SK-N-SH treated with all-trans-retinoic acid at 6 μM for 48 hours (cell line): ENCODE measurements at regions not wholly inside any gene's neighbourhood (a gene's known extent, or its start where the extent isn't known, plus 50 kb on each side); places are given as distances from the start of the nearest gene placed in this dataset.

Experiments
- ARNTL ChIP-seq: fragments of 450-650 bp; formaldehyde crosslinking; IDR thresholded peaks from 2 replicates; pipeline ENCODE4 v1.5.0; 2020; ENCODE audit warnings: low read depth, mild to moderate bottlenecking, moderate library complexity, borderline replicate concordance
- BACH2 ChIP-seq: fragments of 250-450 bp; sonication (Bioruptor Pico); IDR thresholded peaks from 2 replicates; pipeline ENCODE4 v1.9.0; 2021; ENCODE audit warnings: mild to moderate bottlenecking, borderline replicate concordance
- CSDC2 ChIP-seq: fragments of 250-450 bp; sonication (Bioruptor Pico); IDR thresholded peaks from 2 replicates; pipeline ENCODE4 v1.5.0; 2020; ENCODE audit warnings: mild to moderate bottlenecking, moderate library complexity
- OSR1 ChIP-seq: fragments of 250-450 bp; sonication (Bioruptor Pico); IDR thresholded peaks from 2 replicates; pipeline ENCODE4 v1.8.0; 2022; ENCODE audit warnings: moderate library complexity, mild to moderate bottlenecking, inconsistent platforms
- RARB ChIP-seq: fragments of 250-450 bp; sonication (Bioruptor Pico); IDR thresholded peaks from 2 replicates; pipeline ENCODE4 v1.8.0; 2021; ENCODE audit warnings: mild to moderate bottlenecking, moderate library complexity
- ZFP30 ChIP-seq: fragments of 450-650 bp; formaldehyde crosslinking; IDR thresholded peaks from 2 replicates; pipeline ENCODE4 v1.5.0; 2022; ENCODE audit warnings: mild to moderate bottlenecking, moderate library complexity
- ZNF565 ChIP-seq: fragments of 450-650 bp; formaldehyde crosslinking; conservative IDR thresholded peaks from 2 replicates; pipeline ENCODE4 v1.5.0; 2020; ENCODE audit warnings: low read depth, mild to moderate bottlenecking, moderate library complexity
- ZNF70 ChIP-seq: fragments of 450-650 bp; formaldehyde crosslinking; IDR thresholded peaks from 2 replicates; pipeline ENCODE4 v1.5.0; 2020; ENCODE audit warnings: mild to moderate bottlenecking, moderate library complexity
- TF ChIP-seq, protein P1 (sequence below): fragments of 250-450 bp; sonication (Bioruptor Pico); IDR thresholded peaks from 2 replicates; pipeline ENCODE4 v1.5.0; 2020; ENCODE audit warnings: mild to moderate bottlenecking, moderate library complexity
- TF ChIP-seq, protein P2 (sequence below): fragments of 250-450 bp; sonication (Bioruptor Pico); IDR thresholded peaks from 2 replicates; pipeline ENCODE4 v1.8.0; 2020; ENCODE audit warnings: mild to moderate bottlenecking, moderate library complexity, borderline replicate concordance

DNA sequence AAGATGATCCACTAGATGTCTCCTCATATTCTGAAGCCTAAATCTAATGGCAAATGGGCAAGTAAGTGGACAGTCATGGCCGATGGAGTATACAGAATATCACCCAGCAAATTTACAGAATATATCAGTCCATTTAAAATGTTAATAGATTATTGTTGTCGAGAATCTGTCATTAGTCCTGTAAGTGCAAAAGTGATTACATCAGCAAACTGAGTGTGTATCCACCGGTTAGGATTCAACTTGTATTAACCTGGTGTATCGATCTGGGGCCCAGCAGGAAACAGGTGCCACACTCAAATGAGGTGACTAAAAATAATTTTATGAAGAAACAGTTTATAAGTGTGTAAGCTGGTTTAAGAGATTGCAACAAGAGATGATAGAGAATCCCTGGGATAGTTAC lies 367.9 kb upstream of the FAM47C start:
- no peak for TF ChIP-seq BACH2 (CRISPR knock-in tag)
- TF ChIP-seq OSR1 (CRISPR knock-in tag): no peak
- no peak for TF ChIP-seq RARB (CRISPR knock-in tag)
- no peak for TF ChIP-seq ZNF565 (CRISPR knock-in tag)
- TF ChIP-seq ARNTL: no peak
- TF ChIP-seq, protein P1, sequence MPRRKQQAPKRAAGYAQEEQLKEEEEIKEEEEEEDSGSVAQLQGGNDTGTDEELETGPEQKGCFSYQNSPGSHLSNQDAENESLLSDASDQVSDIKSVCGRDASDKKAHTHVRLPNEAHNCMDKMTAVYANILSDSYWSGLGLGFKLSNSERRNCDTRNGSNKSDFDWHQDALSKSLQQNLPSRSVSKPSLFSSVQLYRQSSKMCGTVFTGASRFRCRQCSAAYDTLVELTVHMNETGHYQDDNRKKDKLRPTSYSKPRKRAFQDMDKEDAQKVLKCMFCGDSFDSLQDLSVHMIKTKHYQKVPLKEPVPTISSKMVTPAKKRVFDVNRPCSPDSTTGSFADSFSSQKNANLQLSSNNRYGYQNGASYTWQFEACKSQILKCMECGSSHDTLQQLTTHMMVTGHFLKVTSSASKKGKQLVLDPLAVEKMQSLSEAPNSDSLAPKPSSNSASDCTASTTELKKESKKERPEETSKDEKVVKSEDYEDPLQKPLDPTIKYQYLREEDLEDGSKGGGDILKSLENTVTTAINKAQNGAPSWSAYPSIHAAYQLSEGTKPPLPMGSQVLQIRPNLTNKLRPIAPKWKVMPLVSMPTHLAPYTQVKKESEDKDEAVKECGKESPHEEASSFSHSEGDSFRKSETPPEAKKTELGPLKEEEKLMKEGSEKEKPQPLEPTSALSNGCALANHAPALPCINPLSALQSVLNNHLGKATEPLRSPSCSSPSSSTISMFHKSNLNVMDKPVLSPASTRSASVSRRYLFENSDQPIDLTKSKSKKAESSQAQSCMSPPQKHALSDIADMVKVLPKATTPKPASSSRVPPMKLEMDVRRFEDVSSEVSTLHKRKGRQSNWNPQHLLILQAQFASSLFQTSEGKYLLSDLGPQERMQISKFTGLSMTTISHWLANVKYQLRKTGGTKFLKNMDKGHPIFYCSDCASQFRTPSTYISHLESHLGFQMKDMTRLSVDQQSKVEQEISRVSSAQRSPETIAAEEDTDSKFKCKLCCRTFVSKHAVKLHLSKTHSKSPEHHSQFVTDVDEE (CRISPR knock-in tag): no peak
- TF ChIP-seq ZFP30: no peak
- TF ChIP-seq, protein P2, sequence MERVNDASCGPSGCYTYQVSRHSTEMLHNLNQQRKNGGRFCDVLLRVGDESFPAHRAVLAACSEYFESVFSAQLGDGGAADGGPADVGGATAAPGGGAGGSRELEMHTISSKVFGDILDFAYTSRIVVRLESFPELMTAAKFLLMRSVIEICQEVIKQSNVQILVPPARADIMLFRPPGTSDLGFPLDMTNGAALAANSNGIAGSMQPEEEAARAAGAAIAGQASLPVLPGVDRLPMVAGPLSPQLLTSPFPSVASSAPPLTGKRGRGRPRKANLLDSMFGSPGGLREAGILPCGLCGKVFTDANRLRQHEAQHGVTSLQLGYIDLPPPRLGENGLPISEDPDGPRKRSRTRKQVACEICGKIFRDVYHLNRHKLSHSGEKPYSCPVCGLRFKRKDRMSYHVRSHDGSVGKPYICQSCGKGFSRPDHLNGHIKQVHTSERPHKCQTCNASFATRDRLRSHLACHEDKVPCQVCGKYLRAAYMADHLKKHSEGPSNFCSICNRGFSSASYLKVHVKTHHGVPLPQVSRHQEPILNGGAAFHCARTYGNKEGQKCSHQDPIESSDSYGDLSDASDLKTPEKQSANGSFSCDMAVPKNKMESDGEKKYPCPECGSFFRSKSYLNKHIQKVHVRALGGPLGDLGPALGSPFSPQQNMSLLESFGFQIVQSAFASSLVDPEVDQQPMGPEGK (CRISPR knock-in tag): no peak
- TF ChIP-seq CSDC2 (CRISPR knock-in tag): no peak
- TF ChIP-seq ZNF70 (CRISPR knock-in tag): no peak
